GM21360 (cell line): ENCODE measurements at regions not wholly inside any gene's neighbourhood (a gene's known extent, or its start where the extent isn't known, plus 50 kb on each side); places are given as distances from the start of the nearest gene placed in this dataset.

ENCODE experiments used
- ATAC-seq: cut with Tn5 transposase; IDR thresholded peaks from one replicate; pipeline ENCODE4 v1.9.1; 2021; ENCODE audit warnings: mild to moderate bottlenecking, moderate library complexity; ENCODE audit not compliant: unreplicated experiment

- no peak for ATAC-seq
Observed at GRCh38 chr6:44657206-44657819, 269.8 kb downstream of the CDC5L start.

GRCh38 chr6:44658571-44658970 is 271.1 kb downstream of the CDC5L start:
- no peak for ATAC-seq

GRCh38 chr6:44659726-44660125 is 272.2 kb downstream of the CDC5L start:
- no peak for ATAC-seq

- no peak for ATAC-seq
Observed at GRCh38 chr6:44660561-44661220, 273.2 kb downstream of the CDC5L start.

- ATAC-seq: no peak
Observed at GRCh38 chr6:44661221-44662008, 273.9 kb downstream of the CDC5L start.

- ATAC-seq: no peak
Observed at GRCh38 chr6:44662461-44663121, 275.1 kb downstream of the CDC5L start.

GRCh38 chr6:44663860-44664634 is 276.5 kb downstream of the CDC5L start:
- no peak for ATAC-seq

- no peak for ATAC-seq
Observed at GRCh38 chr6:44664716-44665115, 277.2 kb downstream of the CDC5L start.

GRCh38 chr6:44665143-44665542 is 277.6 kb downstream of the CDC5L start:
- no peak for ATAC-seq

GRCh38 chr6:44665683-44666082 is 278.2 kb downstream of the CDC5L start:
- no peak for ATAC-seq

- no peak for ATAC-seq
Observed at GRCh38 chr6:44666324-44666723, 278.8 kb downstream of the CDC5L start.

GRCh38 chr6:44667226-44667625 is 279.7 kb downstream of the CDC5L start:
- no peak for ATAC-seq

GRCh38 chr6:44667668-44668390 is 280.3 kb downstream of the CDC5L start:
- no peak for ATAC-seq

GRCh38 chr6:44668391-44668930 is 281.0 kb downstream of the CDC5L start:
- ATAC-seq: no peak

GRCh38 chr6:44668976-44669934 is 281.7 kb downstream of the CDC5L start:
- no peak for ATAC-seq

- ATAC-seq: no peak
Observed at GRCh38 chr6:44670146-44670545, 282.6 kb downstream of the CDC5L start.

GRCh38 chr6:44671333-44671732 is 283.8 kb downstream of the CDC5L start:
- no peak for ATAC-seq

GRCh38 chr6:44672086-44672485 is 284.6 kb downstream of the CDC5L start:
- no peak for ATAC-seq

- ATAC-seq: no peak
Observed at GRCh38 chr6:44672841-44673240, 285.3 kb downstream of the CDC5L start.
